ENCODE measurements at regions not wholly inside any gene's neighbourhood (a gene's known extent, or its start where the extent isn't known, plus 50 kb on each side); places are given as distances from the start of the nearest gene placed in this dataset.

DNA sequence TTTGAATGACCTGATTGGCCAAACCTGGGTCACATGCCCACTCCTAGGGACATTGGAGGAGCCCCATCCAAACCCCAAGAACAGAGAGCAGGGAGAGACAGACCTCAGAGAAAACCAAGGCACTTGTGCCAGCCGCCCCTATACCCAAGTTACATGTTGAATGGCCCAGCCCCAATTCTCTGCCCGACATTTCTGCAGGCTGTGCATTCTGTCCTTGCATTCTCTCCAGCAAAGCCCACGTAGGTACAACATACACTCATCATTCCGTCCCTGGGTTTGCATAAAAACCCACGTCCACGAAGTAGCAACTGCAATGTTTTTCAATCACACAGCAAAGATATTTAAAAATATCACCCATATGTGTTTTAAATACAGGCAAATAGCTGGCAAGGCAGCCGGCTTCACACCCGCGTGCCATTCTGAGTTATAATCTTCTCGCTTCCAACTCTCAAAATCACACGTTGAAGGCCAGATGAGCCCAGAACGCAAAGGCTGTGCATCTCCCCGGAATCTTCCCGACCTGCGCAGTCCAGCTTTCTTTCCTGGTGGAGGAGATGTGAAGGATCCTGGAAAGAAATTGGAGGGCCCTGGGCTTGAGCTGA, 91.7 kb upstream of the MYL2 start:
- no peak for DNase-seq (ENCODE audit: low read depth)

DNA sequence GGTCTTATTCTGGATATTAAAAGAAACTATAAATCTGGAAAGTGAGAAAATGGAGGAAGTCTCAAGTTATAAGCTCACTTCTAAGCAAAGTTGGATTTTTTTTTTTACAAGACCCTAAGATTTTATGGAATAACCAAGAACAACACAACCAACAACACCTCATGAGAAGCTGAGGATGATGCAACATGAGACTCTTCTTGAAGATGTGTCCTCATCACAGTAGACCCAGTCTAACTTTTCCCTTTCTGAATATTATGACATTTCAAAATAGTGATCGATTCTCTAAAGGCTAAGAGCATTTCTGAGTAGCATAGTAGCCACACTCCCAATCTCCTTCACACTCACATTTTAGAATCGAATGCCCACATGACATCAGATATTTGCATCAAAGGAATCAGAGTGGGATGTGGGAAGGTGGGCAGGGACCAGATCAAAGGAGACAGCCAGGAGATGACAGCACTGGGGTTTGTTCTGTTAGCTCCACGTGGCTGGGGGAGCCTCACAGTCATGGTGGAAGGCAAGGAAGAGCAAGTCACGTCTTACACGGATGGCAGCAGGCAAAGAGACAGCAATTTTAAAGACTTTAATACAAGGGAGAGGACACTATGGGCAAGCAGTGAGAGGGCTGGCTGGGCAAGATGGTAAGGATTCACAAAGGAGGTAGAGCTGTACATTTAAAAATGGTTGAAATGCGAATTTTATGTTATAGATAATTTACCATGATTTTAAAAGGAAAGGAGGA, 90.7 kb upstream of the MYL2 start:
- DNase-seq (ENCODE audit: low read depth), result no peak

DNA sequence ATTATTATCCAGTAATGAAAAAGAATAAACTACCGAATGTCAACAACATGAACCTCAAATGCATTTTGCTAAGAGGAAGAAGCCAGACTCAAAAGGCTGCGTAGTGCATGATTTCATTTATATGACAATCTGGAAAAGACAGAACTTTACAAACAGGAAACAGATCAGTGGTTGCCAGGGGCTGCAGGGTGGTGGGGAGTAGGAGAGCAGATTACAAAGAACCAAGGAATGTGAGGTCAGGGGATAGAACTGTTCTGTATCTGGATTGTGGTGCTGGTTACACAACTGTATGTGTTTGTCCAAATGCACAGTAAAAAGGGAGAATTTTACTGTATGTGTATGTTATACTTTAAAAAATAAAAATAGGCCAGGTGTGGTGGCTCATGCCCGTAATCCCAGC, 89.7 kb upstream of the MYL2 start:
- no peak for DNase-seq (ENCODE audit: low read depth)

DNA sequence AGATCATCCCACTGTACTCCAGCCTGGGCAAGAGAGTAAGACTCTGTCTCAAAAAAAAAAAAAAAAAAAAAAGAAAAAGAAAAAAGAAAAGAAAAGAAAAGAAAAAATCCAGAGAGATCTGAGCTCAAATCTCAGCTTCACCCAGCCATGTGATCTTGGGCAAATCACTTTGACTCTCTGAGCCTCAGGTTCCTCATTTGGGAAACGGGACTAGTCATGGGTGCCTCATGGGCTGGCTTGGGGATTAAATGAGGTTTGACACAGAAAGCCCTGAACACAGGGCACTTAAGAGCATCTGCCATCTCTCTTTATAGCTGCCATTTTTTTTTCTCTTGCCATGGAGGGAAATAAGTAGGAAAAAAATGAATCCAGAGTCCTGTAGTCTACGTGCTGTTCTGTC, 86.2 kb upstream of the MYL2 start:
- no peak for DNase-seq (ENCODE audit: low read depth)

DNA sequence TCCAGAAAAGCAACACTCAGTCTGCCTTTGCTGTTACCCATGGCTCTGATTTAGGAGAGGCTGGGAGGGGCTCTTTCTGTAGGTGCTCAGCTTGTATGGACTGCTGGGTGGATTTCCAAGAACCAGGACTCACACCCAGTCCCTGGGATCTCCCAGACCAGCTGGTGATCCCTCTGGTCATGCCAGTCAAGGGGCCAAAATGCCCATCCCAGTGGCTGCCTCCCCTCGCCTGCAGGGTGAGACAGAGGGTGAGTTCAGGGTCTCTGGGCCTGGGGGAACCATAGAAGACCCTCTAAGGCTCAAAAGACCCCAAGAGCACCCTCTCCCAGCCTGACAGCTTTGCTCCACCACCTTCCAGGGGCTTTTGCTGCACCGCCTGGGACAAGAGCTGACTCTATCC, 78.6 kb upstream of the MYL2 start:
- no peak for DNase-seq (ENCODE audit: low read depth)

DNA sequence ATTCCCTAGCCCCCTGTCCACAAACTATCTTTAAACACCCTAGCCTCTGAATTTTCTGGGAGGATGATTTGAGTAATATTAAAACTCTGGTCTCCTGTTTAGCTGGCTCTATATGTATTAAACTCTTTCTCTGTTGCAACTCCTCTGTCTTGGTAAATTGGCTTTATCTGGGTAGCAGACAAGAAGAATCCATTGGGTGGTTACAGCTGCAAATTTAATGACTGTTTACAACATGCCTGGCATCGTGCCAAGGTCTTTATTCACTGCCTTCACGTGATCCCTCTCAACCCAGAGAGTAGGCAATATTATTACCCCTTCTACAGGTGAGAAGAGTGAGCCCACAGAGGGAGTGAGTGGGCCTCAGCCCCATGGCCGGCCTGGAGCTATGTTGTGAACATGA, 77.8 kb upstream of the MYL2 start:
- no peak for DNase-seq (ENCODE audit: low read depth)

DNA sequence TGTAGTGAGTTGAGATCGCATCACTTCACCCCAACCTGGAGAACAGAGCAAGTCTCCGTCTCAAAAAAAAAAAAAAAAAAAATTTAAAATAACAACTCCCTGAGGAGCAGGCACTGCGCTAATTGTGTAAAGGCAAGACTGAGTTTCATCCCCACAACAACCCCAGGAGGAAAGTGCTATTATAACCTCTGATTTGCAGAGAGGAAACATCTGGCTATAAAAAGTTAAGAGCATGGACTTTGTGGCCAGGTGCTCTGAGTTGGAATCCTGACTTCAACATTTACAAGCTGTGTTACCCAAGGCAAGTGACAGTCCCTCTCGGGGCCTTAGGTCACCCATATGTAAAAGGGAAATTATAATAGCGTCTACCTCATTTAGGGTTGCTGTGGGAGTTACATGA, 76.0 kb upstream of the MYL2 start:
- DNase-seq (ENCODE audit: low read depth), result no peak

DNA sequence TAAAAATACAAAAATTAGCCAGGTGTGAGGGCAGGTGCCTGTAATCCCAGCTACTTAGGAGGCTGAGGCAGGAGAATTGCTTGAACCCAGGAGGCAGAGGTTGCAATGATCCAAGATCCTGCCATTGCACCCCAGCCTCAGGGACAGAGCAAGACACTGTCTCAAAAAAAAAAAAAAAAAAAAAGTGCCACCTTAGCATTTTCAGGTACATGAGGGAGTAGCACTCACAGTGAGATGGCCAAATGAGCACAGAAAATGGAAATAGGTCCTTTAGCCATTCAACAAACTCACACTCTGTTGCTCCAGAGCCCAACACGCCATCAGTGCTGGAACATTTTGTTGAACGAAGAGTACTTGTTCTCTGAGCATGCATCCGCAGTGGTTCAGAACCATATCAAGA, 75.2 kb upstream of the MYL2 start:
- no peak for DNase-seq (ENCODE audit: low read depth)

DNA sequence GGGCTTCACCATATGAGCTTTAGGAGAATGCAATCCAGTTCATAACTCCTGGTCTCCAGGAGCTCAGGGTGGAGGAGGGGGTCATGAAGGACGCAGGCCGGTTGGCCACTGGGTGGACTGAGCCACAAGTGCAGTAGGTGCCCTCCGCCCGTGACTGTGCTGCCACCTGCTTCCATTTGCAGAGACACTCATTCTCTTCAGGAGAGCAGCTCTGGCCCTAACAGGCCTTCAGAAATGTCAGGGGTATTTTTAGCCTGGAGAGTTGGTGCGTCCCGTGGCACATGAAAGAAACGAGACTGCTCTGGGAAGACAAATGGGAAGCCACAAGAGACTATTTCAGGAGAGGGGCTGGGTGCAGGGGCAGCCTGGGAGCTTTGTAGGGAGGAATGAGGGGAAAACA, 74.6 kb upstream of the MYL2 start:
- no peak for DNase-seq (ENCODE audit: low read depth)

DNA sequence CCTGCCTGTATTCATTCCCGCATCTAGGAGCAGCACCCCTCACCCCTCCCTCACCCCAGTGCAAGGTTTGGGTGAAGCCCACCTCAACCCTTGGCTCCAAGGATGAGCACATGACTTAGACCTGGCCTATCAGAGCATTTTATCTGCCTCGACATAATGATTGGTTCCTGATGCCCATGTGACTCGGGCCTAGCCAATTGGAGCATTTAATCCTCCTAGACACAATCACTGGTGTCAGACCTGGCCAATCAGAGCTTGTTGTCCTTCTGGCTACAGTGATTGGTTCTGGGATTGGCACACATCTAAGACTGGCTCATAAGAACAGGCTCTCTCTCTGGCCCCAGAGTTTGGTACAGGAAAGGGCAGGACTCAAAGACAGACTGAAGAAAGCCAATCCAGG, 73.1 kb upstream of the MYL2 start:
- DNase-seq (ENCODE audit: low read depth), result no peak

DNA sequence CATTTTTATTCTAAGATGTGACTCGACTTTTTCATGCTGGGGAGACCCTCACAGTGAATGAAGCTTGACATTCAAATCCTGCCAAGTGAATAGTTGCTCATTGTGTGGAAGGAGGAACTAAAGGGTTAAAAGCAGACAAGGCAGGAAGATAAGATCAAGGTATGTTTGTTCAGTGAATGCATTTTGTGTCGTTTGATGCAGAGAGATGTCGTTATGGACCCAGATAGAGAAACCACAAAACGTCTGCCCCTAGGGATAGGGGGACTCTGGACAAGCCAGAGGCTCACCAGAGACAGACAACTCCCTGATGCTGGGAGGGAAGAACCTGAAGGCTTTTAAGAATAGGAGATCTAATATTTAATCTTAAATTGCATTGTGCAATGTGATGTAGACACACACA, 72.5 kb upstream of the MYL2 start:
- DNase-seq (ENCODE audit: low read depth), result no peak

DNA sequence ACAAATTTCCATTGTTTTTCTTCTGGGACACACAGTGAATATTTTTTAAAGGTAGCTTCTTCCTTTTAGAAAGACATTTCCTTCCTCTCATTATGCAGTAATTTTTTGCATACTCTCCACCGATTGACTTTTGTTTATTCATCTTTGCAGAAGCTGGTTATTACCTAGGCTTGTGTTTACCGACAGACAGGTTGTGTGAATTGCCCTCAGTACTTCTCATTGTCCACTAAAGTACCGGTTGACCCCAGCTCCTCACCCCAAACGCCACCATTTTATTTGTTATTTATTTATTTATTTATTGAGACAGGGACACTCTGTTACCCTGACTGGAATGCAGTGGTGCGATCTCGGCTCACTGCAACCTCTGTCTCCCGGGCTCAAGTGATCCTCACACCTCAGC, 63.4 kb upstream of the MYL2 start:
- DNase-seq (ENCODE audit: low read depth), result no peak

DNA sequence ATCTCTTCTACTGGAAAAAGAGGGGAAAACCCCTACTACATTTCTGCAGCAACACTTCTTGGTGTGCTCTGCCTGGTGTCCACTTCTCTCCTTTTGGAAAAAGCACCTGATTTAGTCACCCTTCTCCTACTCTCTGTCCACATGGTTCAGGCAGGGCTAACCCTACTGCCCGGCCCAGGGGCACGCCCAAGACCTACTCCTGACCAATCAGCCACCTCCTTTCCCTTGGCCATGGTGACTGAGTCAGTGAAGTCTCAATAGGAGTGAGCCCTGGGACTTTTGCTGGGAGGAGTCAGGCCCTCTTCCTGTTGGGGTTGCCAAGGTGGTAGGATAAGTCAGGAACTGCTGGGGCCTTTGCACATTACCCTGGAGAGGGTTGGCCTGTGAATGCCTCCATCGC, 52.5 kb upstream of the MYL2 start:
- DNase-seq (ENCODE audit: low read depth), result no peak

DNA sequence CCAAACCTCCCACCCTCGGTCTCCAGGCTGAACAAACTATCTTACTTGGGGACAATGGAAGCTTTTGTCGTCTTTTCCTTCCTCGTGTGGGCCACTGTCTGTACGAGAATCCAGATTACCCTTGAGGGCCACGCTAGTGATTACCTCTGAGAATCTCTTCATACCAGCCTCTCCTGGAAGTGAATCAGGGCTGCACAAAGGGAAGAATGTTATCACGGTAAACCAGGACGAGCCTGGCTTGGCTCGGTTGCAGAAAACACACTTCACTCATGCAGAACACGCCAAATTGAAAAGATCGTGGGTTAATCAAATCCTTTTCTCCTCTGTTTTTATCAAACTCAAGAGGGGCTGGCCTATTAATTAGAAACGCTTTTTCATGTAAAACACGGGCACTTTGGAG, 51.6 kb upstream of the MYL2 start:
- DNase-seq (ENCODE audit: low read depth), result no peak

DNA sequence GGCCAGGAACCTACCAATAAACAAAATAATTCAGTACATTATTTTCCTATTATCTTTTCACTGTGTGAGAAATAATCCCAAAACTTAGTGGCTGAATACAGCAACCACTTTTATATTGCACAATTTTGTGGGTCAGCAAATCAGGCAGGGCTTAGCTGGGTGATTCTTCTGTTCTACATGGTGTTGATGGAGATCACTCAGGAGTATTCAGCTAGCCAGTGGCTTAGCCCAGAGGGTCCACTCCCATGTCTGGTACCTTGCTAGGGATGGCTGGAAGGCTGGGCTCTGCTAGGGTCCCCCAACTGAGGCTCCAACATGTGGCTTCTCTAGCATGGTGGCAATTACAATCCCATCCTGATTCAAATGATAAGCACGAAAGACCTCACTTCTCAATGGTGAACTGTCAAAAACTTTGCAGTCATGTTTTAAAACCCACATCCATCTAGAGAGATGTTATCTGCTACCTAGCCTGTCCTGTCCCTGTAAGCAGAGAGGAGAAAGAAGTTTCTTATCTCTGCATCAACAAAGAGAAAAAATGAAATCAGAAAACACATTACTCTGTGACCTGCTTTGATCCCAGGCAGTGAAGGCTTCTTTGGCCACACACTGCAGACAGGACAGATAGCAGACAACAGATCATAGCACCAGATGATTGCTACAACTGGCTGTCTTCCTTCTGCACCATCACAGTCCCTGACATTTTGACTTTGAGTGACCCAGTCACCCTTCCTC, 51.0 kb upstream of the MYL2 start:
- DNase-seq (ENCODE audit: low read depth), result no peak
